Activated CD4-positive, alpha-beta T cell treated with anti-CD3 and anti-CD28 coated beads, Interleukin-10, Interleukin-2, amounts not matched to agents 100 ng/mL and 50 ng/mL, durations not matched to agents 16 hours and 8 hours (primary cell): ENCODE measurements at regions not wholly inside any gene's neighbourhood (a gene's known extent, or its start where the extent isn't known, plus 50 kb on each side); places are given as distances from the start of the nearest gene placed in this dataset.
"Not testable (repeated sequence)": the region's sequence is repeated elsewhere in the genome, so short reads cannot be mapped to it uniquely, and the experiment has no call there.

Source experiments
- DNase-seq: peaks from one replicate; pipeline ENCODE4 v3.0.0-alpha.2; 2020

DNA sequence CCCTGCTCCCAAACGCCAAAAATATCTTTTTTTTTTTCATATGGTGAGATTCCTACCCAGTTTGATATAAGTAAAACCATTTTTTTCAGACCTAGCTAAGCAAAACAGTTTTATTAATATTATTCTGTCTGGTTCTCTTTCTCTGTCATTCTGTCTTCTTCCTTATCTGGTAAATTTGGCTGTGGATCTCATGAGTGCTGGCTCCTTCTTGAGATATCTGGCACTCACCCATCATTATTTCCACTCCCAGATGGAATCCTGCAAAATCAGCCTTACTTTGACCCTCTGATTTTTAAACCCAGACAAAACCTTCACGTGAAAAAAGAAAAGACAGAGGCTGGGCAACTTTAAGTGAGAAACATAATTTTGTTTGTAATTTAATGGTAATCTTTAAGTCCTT lies 373.6 kb downstream of the NYAP2 start:
- DNase-seq, result no peak

DNA sequence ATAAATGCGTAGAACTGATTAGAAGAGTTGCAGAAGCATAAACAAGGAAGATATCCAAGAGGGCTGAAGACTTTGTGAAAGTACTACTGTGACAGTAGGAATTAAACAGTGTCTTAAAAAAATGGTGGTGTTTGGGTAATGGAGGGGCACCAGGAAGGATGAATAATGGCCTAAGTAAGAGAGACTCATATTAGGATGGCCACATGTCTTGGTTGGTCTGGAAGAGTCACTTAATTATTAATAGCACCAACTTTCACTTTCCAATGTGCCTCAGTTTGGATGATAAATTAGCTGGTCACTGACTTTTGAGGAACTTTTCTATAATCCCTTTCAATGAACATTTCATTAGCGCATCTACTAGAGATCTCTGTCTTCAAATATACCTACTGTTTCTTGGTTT lies 372.2 kb downstream of the NYAP2 start:
- DNase-seq, result no peak

DNA sequence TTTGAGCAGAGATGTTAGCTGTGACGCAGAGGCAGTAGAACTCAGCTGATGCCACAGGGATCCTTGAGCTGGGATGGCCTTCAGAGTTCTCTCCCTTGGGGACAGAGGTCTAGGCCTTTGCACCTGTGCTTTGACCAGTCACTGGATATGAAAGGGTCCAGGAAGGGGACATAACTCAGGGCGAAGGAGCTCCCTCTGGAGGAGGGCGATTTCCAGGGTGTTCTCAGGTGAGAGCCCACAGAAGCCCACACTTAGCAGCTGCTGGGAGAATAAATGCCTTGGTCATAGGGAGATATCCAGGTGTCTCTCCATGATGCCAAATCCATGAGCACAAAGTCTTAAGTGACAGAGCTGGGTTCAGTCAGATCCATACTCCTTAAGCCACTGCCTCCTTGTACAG lies 369.2 kb downstream of the NYAP2 start:
- DNase-seq, result no peak

DNA sequence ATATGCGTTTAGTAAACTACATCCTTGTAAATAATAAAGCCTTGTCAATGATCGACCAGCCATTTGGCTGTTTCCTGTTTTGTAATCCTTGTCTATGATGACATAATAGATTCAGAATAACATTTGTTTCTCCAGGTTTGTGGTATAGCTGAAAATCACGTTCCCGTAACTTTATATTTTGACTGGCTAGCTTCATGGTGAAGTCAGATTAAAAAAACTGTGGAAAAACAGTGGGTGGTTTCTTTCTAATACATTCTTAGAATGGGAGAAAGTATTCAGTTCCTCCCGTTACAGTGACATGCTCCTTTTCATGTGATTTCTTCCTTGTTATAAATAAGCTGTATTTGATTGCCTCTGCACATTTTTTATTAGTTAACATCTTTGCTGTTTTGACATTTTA lies 366.9 kb downstream of the NYAP2 start:
- DNase-seq, result no peak

DNA sequence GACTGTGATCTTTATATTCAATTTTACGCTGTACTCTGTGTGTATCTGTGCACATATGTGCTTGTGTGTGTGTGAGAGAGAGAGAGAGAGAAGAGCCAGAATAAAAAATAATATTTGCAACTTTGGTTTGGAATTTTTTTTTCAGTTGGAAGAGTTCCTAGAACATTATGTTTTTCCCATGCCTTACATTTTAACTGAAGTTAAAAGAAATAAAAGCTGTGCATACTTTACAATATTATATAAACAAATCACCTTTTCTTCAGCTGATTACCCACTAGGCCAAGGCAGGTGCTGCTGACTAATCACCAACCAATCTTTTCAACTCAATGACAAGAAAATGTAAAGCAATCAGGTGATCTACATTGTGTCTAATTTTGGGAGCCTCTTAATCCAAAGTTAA lies 366.3 kb downstream of the NYAP2 start:
- no peak for DNase-seq

DNA sequence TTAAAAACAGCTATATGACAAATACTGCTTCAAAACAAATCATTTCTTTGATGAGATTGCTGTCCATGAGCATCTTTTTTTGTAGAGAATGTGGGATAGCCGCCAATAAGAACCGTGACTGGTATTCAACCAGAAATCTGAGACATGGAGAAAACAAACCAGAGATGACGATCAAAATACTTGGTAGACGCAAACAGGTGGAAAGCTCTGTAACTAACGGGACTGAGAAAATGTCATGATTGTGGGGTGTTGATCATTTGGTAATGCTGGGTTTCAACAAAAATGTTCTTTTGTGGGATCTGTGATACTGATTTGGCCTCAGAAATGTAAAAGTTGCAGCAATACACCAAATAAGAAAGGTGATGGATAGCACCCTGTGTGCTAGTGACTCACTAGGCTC lies 364.8 kb downstream of the NYAP2 start:
- DNase-seq, result no peak

DNA sequence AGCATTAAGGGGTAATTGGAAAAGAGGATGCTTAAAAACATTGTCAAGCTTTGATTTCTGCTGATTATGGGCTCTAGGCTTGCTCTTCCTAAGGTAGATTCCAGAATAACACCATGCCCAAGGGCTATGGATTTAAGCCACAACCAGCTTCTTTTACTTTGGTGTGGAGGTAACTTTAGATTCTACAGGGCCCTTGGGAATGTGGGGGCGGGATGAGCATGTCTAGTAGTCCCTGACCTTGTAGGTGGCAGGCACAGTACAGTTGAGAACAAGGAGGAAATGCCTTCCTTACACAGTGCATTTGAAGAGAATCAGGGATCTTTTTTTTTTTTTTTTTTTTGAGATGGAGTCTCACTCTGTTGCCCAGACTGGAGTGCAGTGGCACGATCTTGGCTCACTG lies 364.2 kb downstream of the NYAP2 start:
- DNase-seq, result no peak

DNA sequence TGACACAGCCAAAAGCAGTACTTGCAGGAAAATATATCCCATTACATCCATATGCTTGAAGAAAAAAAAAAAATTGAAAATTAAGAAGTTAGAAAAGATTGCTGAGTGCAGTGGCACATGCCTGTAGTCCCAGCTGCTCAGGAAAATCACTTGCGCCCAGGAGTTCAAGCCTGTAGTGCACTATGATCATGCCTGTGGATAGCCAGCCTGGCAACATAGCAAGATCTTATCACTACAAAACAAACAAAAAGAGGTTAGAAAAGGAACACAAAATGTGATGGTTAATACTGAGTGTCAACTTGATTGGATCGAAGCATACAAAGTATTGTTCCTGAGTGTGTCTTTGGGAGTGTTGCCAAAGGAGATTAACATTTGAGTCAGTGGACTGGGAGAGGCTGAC lies 361.9 kb downstream of the NYAP2 start:
- no peak for DNase-seq

DNA sequence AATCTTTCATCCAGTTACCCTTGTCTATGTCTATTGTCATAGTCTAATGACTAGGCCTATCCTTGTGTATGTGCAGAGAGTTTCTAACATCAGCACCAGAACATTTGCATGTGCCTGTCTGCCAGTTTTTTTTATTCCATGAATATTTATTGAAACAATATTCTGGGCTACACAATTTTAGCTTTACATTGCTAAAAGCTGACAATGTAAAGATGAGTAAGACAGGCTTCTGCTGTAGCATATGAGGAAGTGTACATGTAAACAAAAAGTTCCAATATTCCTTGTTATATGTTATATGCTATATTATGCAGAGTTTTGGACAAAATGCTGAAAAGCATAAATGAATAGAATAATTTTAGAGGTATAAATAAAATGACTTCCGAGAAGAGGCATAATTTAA lies 357.7 kb downstream of the NYAP2 start:
- DNase-seq, result no peak

DNA sequence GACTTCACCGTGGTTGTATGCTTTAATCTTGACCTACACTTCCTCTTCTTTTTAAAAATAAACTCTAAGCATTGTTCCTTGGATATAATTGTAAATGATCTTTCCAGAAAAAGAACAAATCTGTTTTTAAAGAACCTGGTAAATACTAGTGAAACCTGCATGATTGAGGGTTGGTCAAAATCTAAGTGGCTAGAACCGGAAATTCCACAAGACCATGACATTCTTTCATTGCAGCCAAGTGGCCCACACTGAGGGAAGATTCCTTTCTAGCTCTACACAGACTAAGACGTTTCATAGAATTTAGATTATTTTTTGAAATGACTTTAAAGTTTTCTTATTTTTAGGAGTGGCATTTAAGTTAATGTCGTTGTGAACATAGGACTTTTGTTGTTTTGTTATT lies 356.7 kb downstream of the NYAP2 start:
- DNase-seq, result no peak

DNA sequence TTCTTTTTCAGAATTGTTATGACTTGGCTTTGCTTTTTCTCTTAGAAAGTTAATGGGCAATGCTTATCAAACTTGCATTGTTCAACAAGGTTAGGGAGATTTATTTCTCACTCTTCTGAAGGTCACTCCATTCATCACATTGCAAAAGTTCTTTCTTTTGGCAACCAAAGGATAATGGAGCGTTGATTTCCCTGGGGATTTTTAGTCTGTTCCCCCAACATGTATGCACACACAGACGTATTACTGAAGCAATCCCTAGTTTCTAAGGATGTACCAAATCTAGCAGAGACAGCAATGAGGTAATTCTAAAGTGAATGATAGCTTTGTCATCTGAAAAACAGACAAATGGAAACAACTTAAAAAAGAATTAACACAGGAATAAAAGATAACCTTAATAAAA lies 349.1 kb downstream of the NYAP2 start:
- no peak for DNase-seq

DNA sequence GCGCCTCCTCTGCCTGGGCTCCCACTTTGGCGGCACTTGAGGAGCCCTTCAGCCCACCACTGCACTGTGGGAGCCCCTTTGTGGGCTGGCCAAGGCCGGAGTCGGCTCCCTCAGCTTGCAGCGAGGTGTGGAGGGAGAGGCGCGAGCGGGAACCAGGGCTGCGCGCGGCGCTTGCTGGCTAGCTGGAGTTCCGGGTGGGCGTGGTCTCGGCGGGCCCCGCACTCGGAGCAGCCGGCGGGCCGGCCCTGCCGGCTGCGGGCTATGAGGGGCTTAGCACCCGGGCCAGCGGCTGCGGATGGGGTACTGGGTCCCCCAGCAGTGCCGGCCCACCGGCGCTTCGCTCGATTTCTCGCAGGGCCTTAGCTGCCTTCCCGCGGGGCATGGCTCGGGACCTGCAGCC lies 344.5 kb downstream of the NYAP2 start:
- not testable (repeated sequence) for DNase-seq

DNA sequence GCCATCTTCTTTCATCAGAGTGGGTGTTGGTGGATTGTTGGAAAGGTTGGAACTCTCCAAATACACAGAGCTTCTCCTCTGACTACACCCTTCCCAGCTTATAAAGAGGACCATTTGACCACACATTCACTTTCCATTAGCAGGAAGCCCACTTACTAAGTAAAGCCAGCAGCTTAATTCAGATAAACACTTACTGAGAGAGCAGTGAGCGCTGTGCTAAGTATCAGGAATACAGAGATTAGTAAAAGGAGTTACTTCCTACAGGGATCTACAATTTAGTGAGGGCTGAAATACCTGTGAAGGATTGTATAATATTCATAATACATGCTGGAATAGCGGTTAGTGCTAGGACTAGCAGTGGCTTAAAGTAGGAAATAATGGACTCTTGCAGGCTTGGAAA lies 343.0 kb downstream of the NYAP2 start:
- no peak for DNase-seq

DNA sequence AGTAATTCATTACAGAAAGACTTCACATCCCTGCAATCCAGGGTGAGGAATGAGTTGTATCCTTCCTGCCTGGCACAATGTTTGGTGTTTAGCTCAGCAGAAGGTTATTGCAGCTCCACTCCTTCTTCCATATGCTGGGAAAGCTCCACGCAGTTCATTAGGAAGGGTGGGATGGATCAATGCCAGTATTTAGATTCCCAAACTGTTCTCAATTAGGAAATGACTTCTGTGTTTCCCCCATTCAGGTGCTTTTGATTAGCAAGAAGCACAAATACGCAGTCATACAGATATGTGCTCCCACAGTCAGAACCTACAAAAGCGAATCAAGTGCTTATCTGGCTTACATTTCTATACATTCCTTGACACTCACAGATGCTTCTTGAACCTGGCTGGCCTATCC lies 340.6 kb downstream of the NYAP2 start:
- no peak for DNase-seq

DNA sequence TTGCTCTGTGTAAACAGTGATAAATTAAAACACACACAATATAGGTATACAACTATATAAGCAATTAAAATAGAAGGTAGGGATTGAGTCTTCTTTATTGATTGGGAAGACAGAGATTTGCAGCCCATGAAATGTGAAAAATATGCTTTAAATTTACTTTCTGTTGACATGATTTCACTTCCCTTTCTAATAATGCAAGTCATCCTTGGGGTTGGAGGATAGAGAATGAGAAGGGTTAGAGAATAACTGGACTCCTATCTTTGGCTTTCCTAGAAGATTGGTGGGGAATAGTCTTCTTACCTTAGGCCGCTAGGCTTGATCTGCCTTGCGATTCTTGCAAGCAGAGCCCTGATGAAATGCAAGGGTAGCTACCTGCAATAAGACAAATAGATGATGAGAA lies 339.8 kb downstream of the NYAP2 start:
- no peak for DNase-seq

DNA sequence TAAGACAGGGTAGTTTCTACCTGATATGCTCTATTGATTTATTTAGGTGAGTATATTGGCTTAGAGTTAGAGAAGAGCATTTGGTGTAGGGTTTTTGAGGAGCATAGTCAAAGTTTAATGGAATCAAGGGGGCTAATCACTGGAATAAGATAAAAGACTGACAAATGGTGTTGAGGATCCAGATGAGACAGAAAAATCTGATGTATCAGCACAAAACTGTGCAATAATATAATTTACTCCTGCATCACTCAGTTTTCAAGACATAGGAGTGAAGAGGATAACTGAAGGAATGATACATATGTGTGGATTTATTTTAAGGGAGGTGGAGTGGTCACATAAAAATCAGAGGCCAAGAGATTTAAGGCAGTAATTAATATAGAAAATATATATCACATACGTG lies 339.2 kb downstream of the NYAP2 start:
- DNase-seq, result no peak

DNA sequence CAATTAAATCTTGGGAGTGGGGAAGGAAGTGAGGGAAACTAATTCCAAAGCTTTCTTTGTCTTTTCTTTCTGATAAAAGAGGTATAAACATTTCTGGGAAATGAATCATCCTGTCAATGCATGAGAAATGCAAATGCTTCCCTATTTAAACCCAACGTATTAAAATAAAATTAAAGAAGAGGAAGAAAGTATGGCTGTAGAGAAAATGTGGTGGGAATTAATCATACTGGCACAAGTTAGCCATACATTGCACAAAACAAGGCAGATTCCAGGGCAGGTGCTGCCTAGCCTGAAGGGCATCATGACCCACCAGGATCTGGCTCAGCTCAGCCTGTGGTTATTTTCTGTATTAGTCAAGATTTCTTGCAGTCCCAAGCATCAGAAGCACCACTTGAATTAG lies 338.0 kb downstream of the NYAP2 start:
- no peak for DNase-seq

DNA sequence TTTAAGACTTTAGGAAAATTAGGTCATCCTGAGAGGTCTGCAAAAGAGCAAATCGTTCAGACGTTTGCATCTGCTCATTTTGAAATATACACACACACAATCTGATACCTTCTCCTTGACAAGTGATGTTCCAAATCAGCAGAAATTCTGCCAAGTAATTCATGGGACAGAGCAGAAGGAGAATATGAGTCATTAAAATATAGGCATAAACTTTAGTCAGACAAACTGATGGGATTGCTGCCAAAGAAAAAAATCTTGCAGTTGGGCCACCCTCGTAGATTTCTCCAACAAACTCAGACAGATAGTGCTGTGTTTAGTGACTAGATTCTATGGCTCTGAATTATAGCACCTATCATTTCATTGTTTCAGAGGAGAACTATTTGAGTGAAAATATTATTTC lies 336.3 kb downstream of the NYAP2 start:
- DNase-seq, result no peak

DNA sequence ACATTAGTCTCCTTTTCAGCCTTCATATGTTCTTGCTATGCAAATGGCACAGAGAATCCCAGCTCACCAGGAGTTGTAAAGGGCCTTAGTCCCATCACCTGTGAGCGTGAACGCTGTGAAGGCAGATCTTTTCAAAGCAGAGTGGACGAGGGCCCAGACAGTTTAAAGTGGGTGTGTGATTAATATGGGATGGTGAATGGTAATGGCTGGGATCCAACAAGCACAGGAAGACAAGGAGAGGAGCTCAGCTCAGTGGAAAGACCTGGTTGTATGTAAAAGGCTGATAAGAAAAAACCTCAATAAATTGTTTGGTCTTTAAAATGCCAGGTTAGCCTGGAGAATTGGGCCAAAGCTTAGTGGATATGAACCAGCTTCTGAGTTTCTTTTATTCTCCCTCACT lies 326.2 kb downstream of the NYAP2 start:
- no peak for DNase-seq
